ENCODE measurements at regions not wholly inside any gene's neighbourhood (a gene's known extent, or its start where the extent isn't known, plus 50 kb on each side); places are given as distances from the start of the nearest gene placed in this dataset.

GRCh38 chr1:232556351-232556750 is 73.6 kb downstream of the SIPA1L2 start:
- no peaks in the 10 kb centered on the region for H3K36me3 ChIP-seq (ENCODE audit: control insufficient read depth in 1 of 2, insufficient read depth in 2 of 2, low read length in 2 of 2)
- no peaks in the 10 kb centered on the region for H3K9me3 ChIP-seq (ENCODE audit: control insufficient read depth in 1 of 2, low read length in 2 of 2)
- no peak overlapping the region for H3K27ac ChIP-seq (ENCODE audit: low read depth, low read length)
- no peak overlapping the region for H3K9ac ChIP-seq (ENCODE audit: low read depth in 1 of 2, low read length in 2 of 2)
- no peak overlapping the region for H3K4me3 ChIP-seq (ENCODE audit: low read depth in 1 of 2, low read length in 2 of 2)
- no peaks in the 10 kb centered on the region for H3K27me3 ChIP-seq (ENCODE audit: control insufficient read depth in 1 of 2, insufficient read depth in 2 of 2, low read length in 2 of 2)
- H3K4me1 ChIP-seq (ENCODE audit: control insufficient read depth in 1 of 2, insufficient read depth in 2 of 2, low read length in 2 of 2): peaks cover 40 to 47% of the 10 kb centered on the region in 2 donors

DNA sequence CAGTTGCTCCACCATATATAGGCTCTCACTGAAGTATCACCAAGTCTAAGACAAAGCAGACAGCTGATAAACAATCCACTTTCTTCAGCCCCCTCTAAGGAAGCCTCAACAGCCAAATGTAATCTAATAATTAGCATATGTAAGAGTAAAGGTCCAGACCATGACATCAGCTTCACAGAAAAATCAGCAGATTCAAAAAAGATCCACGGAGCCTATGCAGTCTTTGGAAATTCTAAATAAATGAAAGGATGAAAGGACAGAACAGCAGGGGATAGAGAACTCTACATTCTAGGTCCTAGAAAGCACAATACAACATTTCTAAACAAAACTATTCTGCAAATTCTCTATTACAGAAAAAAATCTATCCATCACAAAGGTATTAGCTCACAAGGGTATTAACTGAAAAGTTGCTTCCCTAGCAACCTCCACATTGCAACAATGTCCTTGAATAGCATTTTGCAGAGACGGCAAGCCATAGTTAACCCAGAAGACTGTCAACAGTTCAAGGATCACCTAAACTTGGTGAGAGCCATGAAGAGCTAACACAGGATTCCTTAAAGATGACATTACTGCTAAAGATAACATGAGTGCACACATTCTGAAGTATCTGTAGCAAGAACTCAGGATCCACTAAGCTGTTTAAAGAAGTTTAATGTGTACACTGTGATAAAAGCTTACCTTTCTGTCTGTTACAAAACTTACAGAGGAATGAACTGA is 74.3 kb downstream of the SIPA1L2 start:
- no peak overlapping the region for H3K4me3 ChIP-seq (ENCODE audit: low read depth in 1 of 2, low read length in 2 of 2)
- H3K27me3 ChIP-seq (ENCODE audit: control insufficient read depth in 1 of 2, insufficient read depth in 2 of 2, low read length in 2 of 2): no peaks in the 10 kb centered on the region
- H3K27ac ChIP-seq (ENCODE audit: low read depth, low read length): no peak overlapping the region
- H3K9ac ChIP-seq (ENCODE audit: low read depth in 1 of 2, low read length in 2 of 2): no peak overlapping the region
- H3K9me3 ChIP-seq (ENCODE audit: control insufficient read depth in 1 of 2, low read length in 2 of 2): no peaks in the 10 kb centered on the region
- no peaks in the 10 kb centered on the region for H3K36me3 ChIP-seq (ENCODE audit: control insufficient read depth in 1 of 2, insufficient read depth in 2 of 2, low read length in 2 of 2)
- peaks cover 40 to 44% of the 10 kb centered on the region in 2 donors for H3K4me1 ChIP-seq (ENCODE audit: control insufficient read depth in 1 of 2, insufficient read depth in 2 of 2, low read length in 2 of 2)

GRCh38 chr1:232554409-232554808 is 75.5 kb downstream of the SIPA1L2 start:
- no peaks in the 10 kb centered on the region for H3K9me3 ChIP-seq (ENCODE audit: control insufficient read depth in 1 of 2, low read length in 2 of 2)
- no peaks in the 10 kb centered on the region for H3K36me3 ChIP-seq (ENCODE audit: control insufficient read depth in 1 of 2, insufficient read depth in 2 of 2, low read length in 2 of 2)
- H3K9ac ChIP-seq (ENCODE audit: low read depth in 1 of 2, low read length in 2 of 2): no peak overlapping the region
- H3K4me1 ChIP-seq (ENCODE audit: control insufficient read depth in 1 of 2, insufficient read depth in 2 of 2, low read length in 2 of 2): peaks cover 40 to 44% of the 10 kb centered on the region in 2 donors
- H3K4me3 ChIP-seq (ENCODE audit: low read depth in 1 of 2, low read length in 2 of 2): no peak overlapping the region
- no peaks in the 10 kb centered on the region for H3K27me3 ChIP-seq (ENCODE audit: control insufficient read depth in 1 of 2, insufficient read depth in 2 of 2, low read length in 2 of 2)
- no peak overlapping the region for H3K27ac ChIP-seq (ENCODE audit: low read depth, low read length)

DNA sequence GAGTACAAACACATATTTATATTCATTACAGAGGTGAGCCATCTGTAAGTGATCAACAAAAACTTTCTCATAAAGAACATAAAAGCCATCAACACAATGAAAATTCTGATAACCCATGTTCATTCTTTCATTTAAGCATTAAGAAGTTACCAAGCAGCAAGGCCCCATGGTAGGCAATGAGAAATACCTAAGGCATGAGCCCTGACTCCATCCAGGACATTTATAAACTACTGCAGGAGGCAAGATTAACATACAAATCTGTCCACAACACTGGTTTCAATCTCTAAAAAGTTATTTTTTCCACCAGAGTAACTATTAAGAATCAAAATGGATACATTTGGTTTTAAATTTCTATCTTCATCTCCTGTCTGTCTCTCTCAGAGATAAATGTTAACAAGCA is 76.1 kb downstream of the SIPA1L2 start:
- Histone ChIP-seq H3K9ac (ENCODE audit: low read depth in 1 of 2, low read length in 2 of 2) (no peak overlapping the region), H3K27ac (ENCODE audit: low read depth, low read length) (no peak overlapping the region), H3K4me3 (ENCODE audit: low read depth in 1 of 2, low read length in 2 of 2) (no peak overlapping the region), H3K36me3 (ENCODE audit: control insufficient read depth in 1 of 2, insufficient read depth in 2 of 2, low read length in 2 of 2) (no peaks in the 10 kb centered on the region), H3K4me1 (ENCODE audit: control insufficient read depth in 1 of 2, insufficient read depth in 2 of 2, low read length in 2 of 2) (peaks cover 40 to 44% of the 10 kb centered on the region in 2 donors), H3K9me3 (ENCODE audit: control insufficient read depth in 1 of 2, low read length in 2 of 2) (no peaks in the 10 kb centered on the region), H3K27me3 (ENCODE audit: control insufficient read depth in 1 of 2, insufficient read depth in 2 of 2, low read length in 2 of 2) (no peaks in the 10 kb centered on the region)

- no peak overlapping the region for H3K9ac ChIP-seq (ENCODE audit: low read depth in 1 of 2, low read length in 2 of 2)
- no peaks in the 10 kb centered on the region for H3K9me3 ChIP-seq (ENCODE audit: control insufficient read depth in 1 of 2, low read length in 2 of 2)
- no peak overlapping the region for H3K4me3 ChIP-seq (ENCODE audit: low read depth in 1 of 2, low read length in 2 of 2)
- no peak overlapping the region for H3K27ac ChIP-seq (ENCODE audit: low read depth, low read length)
- no peaks in the 10 kb centered on the region for H3K27me3 ChIP-seq (ENCODE audit: control insufficient read depth in 1 of 2, insufficient read depth in 2 of 2, low read length in 2 of 2)
- H3K4me1 ChIP-seq (ENCODE audit: control insufficient read depth in 1 of 2, insufficient read depth in 2 of 2, low read length in 2 of 2): peaks cover 40 to 41% of the 10 kb centered on the region in 2 donors
- no peaks in the 10 kb centered on the region for H3K36me3 ChIP-seq (ENCODE audit: control insufficient read depth in 1 of 2, insufficient read depth in 2 of 2, low read length in 2 of 2)
These were observed 76.7 kb downstream of the SIPA1L2 start for GRCh38 chr1:232553050-232553754.

DNA sequence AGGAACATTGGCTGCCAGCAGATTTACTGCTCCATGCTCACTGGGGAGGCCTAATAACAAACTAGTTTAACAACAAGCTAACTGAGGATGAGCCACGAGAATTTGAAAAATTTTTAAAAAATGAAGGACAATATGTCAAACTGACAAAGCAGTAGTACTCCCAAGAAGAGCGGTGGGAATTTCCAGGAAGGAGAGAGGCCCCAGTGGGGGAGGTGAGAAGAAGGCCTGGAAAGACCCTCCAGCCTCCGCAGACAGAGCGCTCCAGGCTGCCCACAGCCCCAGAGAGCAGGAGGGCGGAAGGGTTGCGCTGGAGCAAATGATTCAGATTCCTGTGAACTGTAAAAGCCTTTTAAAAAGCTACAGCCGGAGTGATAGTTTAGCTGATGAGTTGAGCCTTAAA is 78.5 kb downstream of the SIPA1L2 start:
- Histone ChIP-seq H3K27me3 (ENCODE audit: control insufficient read depth in 1 of 2, insufficient read depth in 2 of 2, low read length in 2 of 2) (no peaks in the 10 kb centered on the region), H3K36me3 (ENCODE audit: control insufficient read depth in 1 of 2, insufficient read depth in 2 of 2, low read length in 2 of 2) (no peaks in the 10 kb centered on the region), H3K4me1 (ENCODE audit: control insufficient read depth in 1 of 2, insufficient read depth in 2 of 2, low read length in 2 of 2) (peaks cover 27 to 28% of the 10 kb centered on the region in 2 donors), H3K9ac (ENCODE audit: low read depth in 1 of 2, low read length in 2 of 2) (no peak overlapping the region), H3K4me3 (ENCODE audit: low read depth in 1 of 2, low read length in 2 of 2) (no peak overlapping the region), H3K27ac (ENCODE audit: low read depth, low read length) (no peak overlapping the region), H3K9me3 (ENCODE audit: control insufficient read depth in 1 of 2, low read length in 2 of 2) (no peaks in the 10 kb centered on the region)

DNA sequence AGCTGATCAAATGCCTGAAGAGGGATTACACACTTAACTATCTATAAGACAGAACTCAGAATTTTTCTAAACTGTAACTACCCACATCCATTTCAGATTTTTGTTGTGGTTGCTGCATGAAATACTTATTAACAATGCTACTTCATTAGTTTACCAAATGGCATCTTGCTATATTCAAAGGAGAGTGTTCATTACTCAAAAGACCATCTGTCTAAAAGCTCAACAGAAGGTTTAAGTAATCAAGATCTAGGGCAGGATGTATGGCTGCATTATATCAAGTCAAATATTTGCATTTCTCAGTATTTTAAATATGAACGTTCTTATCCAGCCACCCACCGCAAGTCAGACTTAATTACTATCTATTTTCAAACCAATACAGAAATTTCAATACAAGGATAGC is 79.9 kb downstream of the SIPA1L2 start:
- no peak overlapping the region for H3K4me3 ChIP-seq (ENCODE audit: low read depth in 1 of 2, low read length in 2 of 2)
- no peaks in the 10 kb centered on the region for H3K9me3 ChIP-seq (ENCODE audit: control insufficient read depth in 1 of 2, low read length in 2 of 2)
- no peak overlapping the region for H3K27ac ChIP-seq (ENCODE audit: low read depth, low read length)
- H3K36me3 ChIP-seq (ENCODE audit: control insufficient read depth in 1 of 2, insufficient read depth in 2 of 2, low read length in 2 of 2): no peaks in the 10 kb centered on the region
- peaks cover 15% of the 10 kb centered on the region in 2 donors for H3K4me1 ChIP-seq (ENCODE audit: control insufficient read depth in 1 of 2, insufficient read depth in 2 of 2, low read length in 2 of 2)
- H3K9ac ChIP-seq (ENCODE audit: low read depth in 1 of 2, low read length in 2 of 2): no peak overlapping the region
- H3K27me3 ChIP-seq (ENCODE audit: control insufficient read depth in 1 of 2, insufficient read depth in 2 of 2, low read length in 2 of 2): no peaks in the 10 kb centered on the region

GRCh38 chr1:232548691-232549090 is 81.2 kb downstream of the SIPA1L2 start:
- no peaks in the 10 kb centered on the region for H3K27me3 ChIP-seq (ENCODE audit: control insufficient read depth in 1 of 2, insufficient read depth in 2 of 2, low read length in 2 of 2)
- H3K4me1 ChIP-seq (ENCODE audit: control insufficient read depth in 1 of 2, insufficient read depth in 2 of 2, low read length in 2 of 2): peaks cover 6 to 7% of the 10 kb centered on the region in 2 donors
- no peak overlapping the region for H3K9ac ChIP-seq (ENCODE audit: low read depth in 1 of 2, low read length in 2 of 2)
- H3K27ac ChIP-seq (ENCODE audit: low read depth, low read length): no peak overlapping the region
- H3K9me3 ChIP-seq (ENCODE audit: control insufficient read depth in 1 of 2, low read length in 2 of 2): no peaks in the 10 kb centered on the region
- H3K36me3 ChIP-seq (ENCODE audit: control insufficient read depth in 1 of 2, insufficient read depth in 2 of 2, low read length in 2 of 2): no peaks in the 10 kb centered on the region
- H3K4me3 ChIP-seq (ENCODE audit: low read depth in 1 of 2, low read length in 2 of 2): no peak overlapping the region

- H3K4me3 ChIP-seq (ENCODE audit: low read depth in 1 of 2, low read length in 2 of 2): no peak overlapping the region
- H3K36me3 ChIP-seq (ENCODE audit: control insufficient read depth in 1 of 2, insufficient read depth in 2 of 2, low read length in 2 of 2): no peaks in the 10 kb centered on the region
- H3K9me3 ChIP-seq (ENCODE audit: control insufficient read depth in 1 of 2, low read length in 2 of 2): no peaks in the 10 kb centered on the region
- no peak overlapping the region for H3K27ac ChIP-seq (ENCODE audit: low read depth, low read length)
- peaks cover 1 to 3% of the 10 kb centered on the region in 2 donors for H3K4me1 ChIP-seq (ENCODE audit: control insufficient read depth in 1 of 2, insufficient read depth in 2 of 2, low read length in 2 of 2)
- H3K9ac ChIP-seq (ENCODE audit: low read depth in 1 of 2, low read length in 2 of 2): no peak overlapping the region
- no peaks in the 10 kb centered on the region for H3K27me3 ChIP-seq (ENCODE audit: control insufficient read depth in 1 of 2, insufficient read depth in 2 of 2, low read length in 2 of 2)
These were observed 81.9 kb downstream of the SIPA1L2 start for GRCh38 chr1:232547938-232548484.
